Lower leg skin (tissue), 4 donors: ENCODE measurements at regions not wholly inside any gene's neighbourhood (a gene's known extent, or its start where the extent isn't known, plus 50 kb on each side); places are given as distances from the start of the nearest gene placed in this dataset.

Experiments used
- DNase-seq, 2 donors: peaks; one replicate each; pipeline ENCODE4 v3.0.0-alpha.2; 2019; ENCODE audit warnings: low spot score in 2 of 2
- H3K4me3 ChIP-seq: fragments of 200-600 bp; sonication (generic); 2 replicates; pipeline ENCODE4 v1.5.1; 2017; ENCODE audit warnings: mild to moderate bottlenecking, low read depth; ENCODE audit not compliant: poor library complexity, severe bottlenecking
- POLR2A ChIP-seq, 2 donors: fragments of 450-650 bp; IDR thresholded peaks; one replicate each; pipeline ENCODE4 v1.6.1; 2016 to 2017; ENCODE audit warnings: antibody characterized with exemption in 2 of 2, mild to moderate bottlenecking in 1 of 2, moderate library complexity in 1 of 2
- WGBS, 2 donors: methylation state at CpG; one replicate each; pipeline ENCODE4 v1.1.5; 2018; 5-methylcytosine and 5-hydroxymethylcytosine counted together
- intact Hi-C: fragments of 100-400 bp; cut with DNase I; formaldehyde crosslinking; loops from one replicate; pipeline ENCODE4 v1.15.0; 2023; ENCODE audit warnings: low total_unique reads
- TF ChIP-seq, protein P1 (sequence below), 3 donors: fragments of 450-650 bp; IDR thresholded peaks; one replicate each; pipeline ENCODE4 v1.5.1; 2016; ENCODE audit warnings: antibody characterized with exemption in 3 of 3, mild to moderate bottlenecking in 3 of 3, moderate library complexity in 2 of 3

DNA sequence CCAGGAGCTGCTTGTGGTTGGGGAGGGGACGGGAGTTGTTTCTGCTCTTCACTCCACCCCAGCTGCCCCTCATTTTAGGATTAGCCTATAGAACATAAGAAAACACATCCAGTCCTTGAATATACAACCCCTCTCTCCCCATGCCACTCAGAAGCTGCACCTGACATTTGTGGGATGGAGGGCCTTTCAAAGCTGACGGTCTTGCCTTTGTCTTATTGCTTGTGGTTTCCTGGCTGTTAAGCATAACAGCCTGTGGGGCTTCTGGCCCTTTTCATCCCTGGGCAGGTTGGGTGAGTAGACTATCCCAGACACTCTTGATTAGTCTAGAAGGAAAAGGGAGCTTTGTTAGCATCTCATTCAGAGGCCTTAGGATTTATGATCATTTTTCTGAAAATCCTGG, 407.6 kb upstream of the BOD1L1 start:
- 70 to 73% methylated on average over 2 of the region's 2 CpGs for WGBS, 2 donors
- DNase-seq = no peak
- H3K4me3 ChIP-seq = no peak overlapping the region
- TF ChIP-seq POLR2A (IDR thresholded peaks at IDR 0.05) = no peak
- TF ChIP-seq, protein P1, sequence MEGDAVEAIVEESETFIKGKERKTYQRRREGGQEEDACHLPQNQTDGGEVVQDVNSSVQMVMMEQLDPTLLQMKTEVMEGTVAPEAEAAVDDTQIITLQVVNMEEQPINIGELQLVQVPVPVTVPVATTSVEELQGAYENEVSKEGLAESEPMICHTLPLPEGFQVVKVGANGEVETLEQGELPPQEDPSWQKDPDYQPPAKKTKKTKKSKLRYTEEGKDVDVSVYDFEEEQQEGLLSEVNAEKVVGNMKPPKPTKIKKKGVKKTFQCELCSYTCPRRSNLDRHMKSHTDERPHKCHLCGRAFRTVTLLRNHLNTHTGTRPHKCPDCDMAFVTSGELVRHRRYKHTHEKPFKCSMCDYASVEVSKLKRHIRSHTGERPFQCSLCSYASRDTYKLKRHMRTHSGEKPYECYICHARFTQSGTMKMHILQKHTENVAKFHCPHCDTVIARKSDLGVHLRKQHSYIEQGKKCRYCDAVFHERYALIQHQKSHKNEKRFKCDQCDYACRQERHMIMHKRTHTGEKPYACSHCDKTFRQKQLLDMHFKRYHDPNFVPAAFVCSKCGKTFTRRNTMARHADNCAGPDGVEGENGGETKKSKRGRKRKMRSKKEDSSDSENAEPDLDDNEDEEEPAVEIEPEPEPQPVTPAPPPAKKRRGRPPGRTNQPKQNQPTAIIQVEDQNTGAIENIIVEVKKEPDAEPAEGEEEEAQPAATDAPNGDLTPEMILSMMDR (IDR thresholded peaks at IDR 0.05) = no peak
- intact Hi-C loops = no loop called here

DNA sequence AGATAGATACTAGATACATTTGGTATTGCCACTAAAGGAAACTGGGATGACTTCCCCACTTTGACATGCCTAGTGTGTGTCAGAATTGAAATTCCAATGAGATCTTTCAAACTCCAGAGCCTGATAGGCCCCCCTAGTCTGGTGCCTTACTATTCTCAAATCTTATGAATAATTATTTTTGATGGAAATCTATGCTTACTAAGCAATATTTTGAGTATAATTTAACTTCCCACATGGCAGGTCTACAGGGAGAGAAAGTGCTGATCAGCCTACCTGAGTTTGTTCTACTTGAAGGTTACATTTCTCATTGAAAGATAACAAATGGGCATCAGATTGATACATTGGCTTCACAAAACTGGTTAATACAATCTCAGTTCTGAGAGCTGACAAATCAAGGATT, 415.7 kb upstream of the BOD1L1 start:
- TF ChIP-seq, protein P1 (IDR thresholded peaks at IDR 0.05) = no peak
- TF ChIP-seq POLR2A (IDR thresholded peaks at IDR 0.05) = no peak
- H3K4me3 ChIP-seq = no peak overlapping the region
- no peak for DNase-seq
- intact Hi-C loops = no loop called here

DNA sequence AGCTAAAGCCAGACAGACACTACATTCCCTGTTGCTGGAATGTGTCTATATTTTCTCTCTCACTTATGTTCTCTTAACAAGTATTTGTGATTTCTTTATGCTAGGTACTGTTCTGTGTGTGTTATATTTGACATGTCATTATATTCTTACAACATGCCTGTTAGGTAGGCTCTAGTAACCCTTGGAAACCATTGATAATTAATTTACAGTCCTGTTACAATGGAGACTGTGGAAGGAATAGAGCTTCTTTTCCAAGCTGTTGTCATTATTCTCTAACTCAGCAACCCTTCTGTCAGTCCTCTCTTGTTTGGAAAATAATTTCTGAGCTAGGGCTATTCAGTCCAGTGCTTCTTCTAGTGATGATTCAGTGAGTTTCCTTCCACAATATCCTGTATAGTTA, 419.1 kb upstream of the BOD1L1 start:
- intact Hi-C loops = no loop called here
- TF ChIP-seq POLR2A (IDR thresholded peaks at IDR 0.05) = no peak
- TF ChIP-seq, protein P1 (IDR thresholded peaks at IDR 0.05) = no peak
- DNase-seq = no peak
- no peak overlapping the region for H3K4me3 ChIP-seq

DNA sequence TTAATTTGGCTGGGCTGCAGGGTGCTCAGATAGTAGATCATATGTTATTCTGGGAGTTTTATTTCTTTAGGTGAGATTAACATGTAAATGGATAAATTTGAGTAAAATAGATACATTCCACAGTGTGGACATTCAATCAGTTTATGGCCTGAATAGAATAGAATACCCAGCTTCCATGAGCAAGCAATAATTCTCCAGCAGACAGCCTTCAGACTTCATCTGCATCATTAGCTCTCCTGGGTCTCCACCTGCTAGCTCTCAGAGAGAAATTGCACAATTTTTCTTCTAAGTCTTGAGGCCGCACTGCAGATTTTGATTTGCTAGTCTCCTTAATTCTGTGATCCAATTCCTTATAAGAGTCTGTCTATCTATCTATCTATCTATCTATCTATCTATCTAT, 420.3 kb upstream of the BOD1L1 start:
- DNase-seq = no peak
- TF ChIP-seq, protein P1 (IDR thresholded peaks at IDR 0.05) = no peak
- no peak for TF ChIP-seq POLR2A (IDR thresholded peaks at IDR 0.05)
- WGBS, 2 donors = 95 to 100% methylated on average over 1 of the region's 1 CpG
- no peak overlapping the region for H3K4me3 ChIP-seq
- intact Hi-C loops = no loop called here

DNA sequence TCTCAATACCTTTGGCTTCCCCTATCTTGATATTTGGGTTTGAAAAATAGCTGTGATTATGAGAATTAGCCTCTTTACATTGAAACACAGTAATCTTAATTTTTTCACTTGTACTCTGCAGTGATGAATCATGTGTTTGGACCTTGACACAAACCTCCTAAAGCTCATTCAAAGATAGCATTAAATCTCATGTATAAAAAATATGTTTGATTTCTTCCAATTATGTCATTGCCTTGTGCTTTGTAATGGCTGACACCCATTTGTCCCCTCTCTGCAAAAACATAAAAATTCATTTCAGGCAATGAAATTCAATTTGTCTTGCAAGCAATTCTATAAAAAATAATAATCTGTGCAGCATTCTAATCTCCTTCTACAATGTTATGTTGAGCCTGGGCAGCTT, 422.4 kb upstream of the BOD1L1 start:
- no peak overlapping the region for H3K4me3 ChIP-seq
- TF ChIP-seq, protein P1 (IDR thresholded peaks at IDR 0.05) = no peak
- no peak for TF ChIP-seq POLR2A (IDR thresholded peaks at IDR 0.05)
- intact Hi-C loops = no loop called here
- DNase-seq = no peak

DNA sequence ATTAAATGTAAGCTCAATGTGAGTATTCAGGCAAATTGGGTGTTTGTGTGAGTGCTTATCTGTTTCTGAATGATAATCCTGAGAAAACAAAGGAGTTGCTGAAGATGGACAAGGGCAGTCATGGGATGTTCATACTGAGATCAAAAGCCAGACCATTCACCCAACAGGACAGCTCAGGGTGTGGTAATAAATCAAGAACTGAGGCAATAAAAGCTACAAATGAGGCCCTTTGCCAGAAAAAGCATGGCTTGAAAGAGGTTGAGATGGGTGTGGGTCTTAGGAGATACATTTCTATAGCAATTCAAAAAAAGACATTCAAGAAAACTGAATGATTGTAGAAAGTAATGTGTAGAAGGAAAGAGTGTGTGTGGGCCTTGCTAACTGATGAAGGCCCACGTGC, 425.8 kb upstream of the BOD1L1 start:
- intact Hi-C loops = no loop called here
- no peak for DNase-seq
- no peak overlapping the region for H3K4me3 ChIP-seq
- no peak for TF ChIP-seq POLR2A (IDR thresholded peaks at IDR 0.05)
- TF ChIP-seq, protein P1 (IDR thresholded peaks at IDR 0.05) = no peak
- WGBS, 2 donors = 62 to 64% methylated on average over 1 of the region's 1 CpG
